Duodenal mucosa (tissue), 2 donors: ENCODE measurements at regions not wholly inside any gene's neighbourhood (a gene's known extent, or its start where the extent isn't known, plus 50 kb on each side); places are given as distances from the start of the nearest gene placed in this dataset.
"Not testable (repeated sequence)": the region's sequence is repeated elsewhere in the genome, so short reads cannot be mapped to it uniquely, and the experiment has no call there.

ENCODE experiments used
- H3K27ac ChIP-seq: one replicate; pipeline ENCODE4 v1.7.0; 2013; ENCODE audit warnings: low read depth, low read length
- H3K27me3 ChIP-seq, 2 donors: one replicate each; pipeline ENCODE4 v1.7.0; 2013; ENCODE audit warnings: low read length in 2 of 2, control low read depth in 1 of 2; ENCODE audit not compliant: insufficient read depth in 2 of 2, control insufficient read depth in 1 of 2
- H3K36me3 ChIP-seq, 2 donors: one replicate each; pipeline ENCODE4 v1.7.0; 2013; ENCODE audit warnings: low read length in 2 of 2, control low read depth in 1 of 2; ENCODE audit not compliant: insufficient read depth in 2 of 2, control insufficient read depth in 1 of 2
- H3K4me1 ChIP-seq, 2 donors: one replicate each; pipeline ENCODE4 v1.7.0; 2013; ENCODE audit warnings: low read length in 2 of 2, control low read depth in 1 of 2; ENCODE audit not compliant: insufficient read depth in 2 of 2, control insufficient read depth in 1 of 2
- H3K4me3 ChIP-seq, 2 donors: one replicate each; pipeline ENCODE4 v1.7.0; 2013; ENCODE audit warnings: low read length in 2 of 2, low read depth in 1 of 2
- H3K9ac ChIP-seq, 2 donors: one replicate each; pipeline ENCODE4 v1.7.0; 2013; ENCODE audit warnings: low read length in 2 of 2, low read depth in 1 of 2
- H3K9me3 ChIP-seq, 2 donors: one replicate each; pipeline ENCODE4 v1.7.0; 2013; ENCODE audit warnings: low read length in 2 of 2, control low read depth in 1 of 2; ENCODE audit not compliant: control insufficient read depth in 1 of 2

DNA sequence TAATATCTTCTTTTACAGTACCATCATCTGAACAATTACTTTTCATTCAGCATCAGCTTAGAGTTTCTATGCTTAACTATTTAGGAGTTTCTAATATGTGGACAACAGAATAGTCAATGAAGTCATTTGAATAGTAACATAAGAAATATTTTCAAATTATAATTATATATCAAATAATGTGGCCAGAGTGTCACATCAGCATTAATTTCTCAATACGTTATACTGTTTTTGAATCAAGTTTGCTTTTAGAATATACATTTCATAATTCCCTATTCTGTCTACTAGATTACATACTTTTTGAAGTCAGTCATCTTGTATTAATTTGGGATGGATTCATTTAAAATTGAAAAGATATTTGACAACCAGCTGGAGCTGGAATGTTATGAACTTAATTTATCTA, 677.4 kb upstream of the PABPC4L start:
- H3K4me3 ChIP-seq = no peak overlapping the region
- H3K9me3 ChIP-seq = peaks cover 3 to 4% of the 10 kb centered on the region in 2 donors
- no peaks in the 10 kb centered on the region for H3K4me1 ChIP-seq
- no peak overlapping the region for H3K27ac ChIP-seq
- H3K9ac ChIP-seq = no peak overlapping the region
- no peaks in the 10 kb centered on the region for H3K36me3 ChIP-seq
- H3K27me3 ChIP-seq = no peaks in the 10 kb centered on the region

DNA sequence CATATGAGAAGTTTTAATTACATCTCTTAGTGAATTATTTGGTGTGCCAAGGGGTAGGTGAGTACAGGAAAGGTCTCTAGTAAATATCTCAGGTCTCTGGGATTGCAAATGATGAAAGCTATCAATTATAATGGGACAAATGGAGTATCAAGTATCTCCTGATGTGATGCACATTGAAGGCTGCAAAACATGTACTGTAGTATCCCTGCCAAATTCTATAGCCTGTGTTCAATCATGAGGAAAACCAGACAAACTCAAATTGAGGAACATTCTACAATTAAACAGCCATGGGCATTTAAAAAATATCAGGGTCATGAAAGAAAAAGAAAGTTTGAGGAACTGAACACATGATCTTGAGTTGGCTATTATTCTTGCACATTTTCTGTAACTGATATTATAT, 665.4 kb upstream of the PABPC4L start:
- Histone ChIP-seq H3K27me3 (no peaks in the 10 kb centered on the region), H3K36me3 (no peaks in the 10 kb centered on the region), H3K4me1 (no peaks in the 10 kb centered on the region), H3K9me3 (no peaks in the 10 kb centered on the region), H3K4me3 (no peak overlapping the region), H3K27ac (no peak overlapping the region), H3K9ac (no peak overlapping the region)

DNA sequence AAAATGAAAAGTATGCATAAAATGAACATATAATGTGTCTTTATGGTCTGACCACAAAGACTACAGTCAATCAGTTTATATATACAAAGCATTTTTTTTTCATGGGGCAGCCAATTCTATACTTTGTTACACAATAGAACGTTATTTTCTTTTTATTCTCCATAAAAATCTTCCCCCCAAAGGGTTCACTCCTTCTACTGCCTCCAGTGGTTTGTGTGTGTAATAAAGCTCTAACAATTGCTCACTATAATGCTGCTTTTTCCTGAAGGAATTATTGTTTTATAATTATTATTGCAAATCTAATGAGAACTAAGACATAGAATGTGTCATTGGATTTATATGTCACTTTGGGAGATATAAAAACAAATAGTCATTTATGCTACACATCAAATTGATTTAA, 664.1 kb upstream of the PABPC4L start:
- Histone ChIP-seq H3K27me3 (no peaks in the 10 kb centered on the region), H3K9ac (no peak overlapping the region), H3K4me3 (no peak overlapping the region), H3K9me3 (no peaks in the 10 kb centered on the region), H3K36me3 (no peaks in the 10 kb centered on the region), H3K4me1 (no peaks in the 10 kb centered on the region), H3K27ac (no peak overlapping the region)

DNA sequence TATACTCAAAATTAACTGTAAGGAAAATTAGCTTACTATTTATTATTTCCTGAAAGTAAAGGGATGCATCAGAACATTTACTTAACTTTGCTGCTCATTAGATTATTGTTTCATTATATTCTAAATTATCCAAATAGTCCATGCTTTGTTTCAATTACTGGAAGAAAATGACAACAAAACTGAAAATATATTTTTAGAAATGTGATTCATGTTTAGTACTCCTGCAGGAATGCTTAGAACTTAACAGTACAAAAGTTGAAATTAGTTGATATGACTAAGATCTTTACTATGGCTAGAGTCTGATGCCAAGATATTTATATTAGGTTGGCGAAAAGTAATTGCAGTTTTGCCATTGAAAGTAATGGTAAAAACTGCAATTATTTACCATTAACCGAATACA, 660.5 kb upstream of the PABPC4L start:
- H3K9me3 ChIP-seq = no peaks in the 10 kb centered on the region
- no peak overlapping the region for H3K27ac ChIP-seq
- no peak overlapping the region for H3K4me3 ChIP-seq
- H3K36me3 ChIP-seq = no peaks in the 10 kb centered on the region
- no peak overlapping the region for H3K9ac ChIP-seq
- no peaks in the 10 kb centered on the region for H3K4me1 ChIP-seq
- H3K27me3 ChIP-seq = no peaks in the 10 kb centered on the region

DNA sequence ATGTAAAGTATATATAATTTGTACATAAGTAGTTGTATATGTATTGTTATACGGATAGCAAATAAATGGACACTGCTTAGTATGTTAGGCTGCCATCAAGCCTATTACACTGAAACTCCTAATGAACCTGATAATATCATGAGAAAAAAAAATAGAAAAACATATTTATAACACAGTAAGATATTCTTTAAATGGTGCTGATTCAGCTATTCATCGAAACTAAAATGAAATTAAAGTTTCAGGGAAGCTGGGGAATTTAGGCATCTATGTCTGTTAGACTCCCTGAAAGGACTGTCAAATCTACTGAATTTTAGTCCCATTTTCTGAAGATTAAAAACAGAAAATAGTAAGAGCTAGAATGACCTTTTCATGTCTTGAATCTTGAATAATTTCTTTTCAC, 647.1 kb upstream of the PABPC4L start:
- Histone ChIP-seq H3K36me3 (no peaks in the 10 kb centered on the region), H3K27ac (no peak overlapping the region), H3K9me3 (peaks cover 4% of the 10 kb centered on the region in 2 donors), H3K9ac (no peak overlapping the region), H3K27me3 (no peaks in the 10 kb centered on the region), H3K4me1 (no peaks in the 10 kb centered on the region), H3K4me3 (no peak overlapping the region)

DNA sequence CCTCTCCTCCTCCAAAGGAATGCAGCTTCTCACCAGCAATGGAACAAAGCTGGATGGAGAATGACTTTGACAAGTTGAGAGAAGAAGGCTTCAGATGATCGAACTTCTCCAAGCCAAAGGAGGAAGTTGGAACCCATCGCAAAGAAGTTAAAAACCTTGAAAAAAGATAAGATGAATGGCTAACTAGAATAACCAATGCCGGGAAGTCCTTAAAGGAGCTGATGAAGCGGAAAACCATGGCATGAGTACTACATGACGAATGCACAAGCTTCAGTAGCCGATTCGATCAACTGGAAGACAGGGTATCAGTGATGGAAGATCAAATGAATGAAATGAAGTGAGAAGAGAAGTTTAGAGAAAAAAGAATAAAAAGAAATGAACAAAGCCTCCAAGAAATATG, 629.2 kb upstream of the PABPC4L start:
- H3K27ac ChIP-seq, H3K9ac ChIP-seq, H3K4me3 ChIP-seq, H3K4me1 ChIP-seq, H3K9me3 ChIP-seq, H3K27me3 ChIP-seq, H3K36me3 ChIP-seq: not testable (repeated sequence)

DNA sequence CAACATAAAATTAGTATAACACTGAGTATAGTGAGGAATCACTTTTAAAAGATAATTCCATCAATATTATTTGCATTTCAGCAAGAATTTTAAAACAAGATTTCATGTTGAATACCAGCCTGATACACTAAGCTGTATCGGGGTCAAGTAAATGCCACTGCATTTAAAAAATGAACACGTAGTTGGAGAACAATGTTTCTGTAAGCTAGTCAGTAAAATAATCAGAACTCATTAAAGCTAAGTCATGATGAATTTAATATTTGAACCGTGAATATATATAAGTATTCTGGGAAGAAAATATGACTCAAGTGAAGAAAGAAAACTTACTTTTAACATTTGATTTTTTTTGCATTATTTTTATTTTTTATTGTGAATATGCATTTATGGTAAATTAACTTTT, 611.0 kb upstream of the PABPC4L start:
- Histone ChIP-seq H3K4me3 (no peak overlapping the region), H3K36me3 (no peaks in the 10 kb centered on the region), H3K9me3 (peaks cover 0 to 10% of the 10 kb centered on the region in 2 donors), H3K27ac (no peak overlapping the region), H3K4me1 (no peaks in the 10 kb centered on the region), H3K9ac (no peak overlapping the region), H3K27me3 (no peaks in the 10 kb centered on the region)

DNA sequence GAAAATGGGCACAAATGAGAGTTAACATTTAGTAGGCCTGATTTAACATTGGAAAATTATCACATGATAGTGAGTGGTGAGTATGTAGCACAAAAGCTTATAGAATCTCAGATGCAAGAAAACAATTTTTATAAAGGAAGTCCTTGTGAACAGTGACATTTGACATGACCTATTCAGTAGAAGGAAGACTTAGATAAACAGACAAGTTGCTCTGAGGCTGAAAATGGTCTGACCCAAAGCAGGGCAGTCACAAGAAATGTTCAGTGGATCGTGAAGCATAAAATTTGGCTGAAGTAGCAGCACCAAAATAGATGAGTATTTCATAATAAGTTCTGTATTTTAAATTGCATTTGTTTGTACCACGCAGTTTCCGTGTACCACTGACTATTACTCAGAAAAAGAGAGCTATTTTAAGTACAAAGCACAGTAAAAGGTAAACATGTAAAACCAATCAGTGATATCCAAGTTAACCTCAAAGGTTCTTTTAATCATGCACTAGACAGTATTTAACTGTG, 605.7 kb upstream of the PABPC4L start:
- no peaks in the 10 kb centered on the region for H3K27me3 ChIP-seq
- H3K36me3 ChIP-seq = no peaks in the 10 kb centered on the region
- H3K27ac ChIP-seq = no peak overlapping the region
- no peak overlapping the region for H3K9ac ChIP-seq
- no peaks in the 10 kb centered on the region for H3K9me3 ChIP-seq
- no peak overlapping the region for H3K4me3 ChIP-seq
- H3K4me1 ChIP-seq = no peaks in the 10 kb centered on the region

DNA sequence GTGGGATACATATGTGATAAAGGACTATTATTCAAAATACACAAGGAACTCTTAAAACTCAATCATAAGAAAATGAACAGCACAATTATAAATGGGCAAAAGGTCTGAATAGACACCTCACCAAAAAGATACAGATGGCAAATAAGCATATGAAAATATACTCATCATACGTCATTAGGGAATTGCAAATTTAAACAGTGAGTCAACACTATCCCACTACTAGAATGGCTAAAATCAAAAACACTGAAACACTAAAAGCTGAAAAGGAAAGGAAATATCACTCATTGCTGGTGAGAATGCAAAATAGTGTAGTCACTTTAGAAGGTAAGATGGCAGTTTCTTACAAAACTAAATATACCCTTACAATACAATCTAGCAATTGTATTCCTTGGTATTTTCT, 597.0 kb upstream of the PABPC4L start:
- Histone ChIP-seq H3K36me3 (no peaks in the 10 kb centered on the region), H3K9ac (no peak overlapping the region), H3K9me3 (peaks cover 0 to 3% of the 10 kb centered on the region in 2 donors), H3K27me3 (no peaks in the 10 kb centered on the region), H3K4me3 (no peak overlapping the region), H3K27ac (no peak overlapping the region), H3K4me1 (no peaks in the 10 kb centered on the region)

DNA sequence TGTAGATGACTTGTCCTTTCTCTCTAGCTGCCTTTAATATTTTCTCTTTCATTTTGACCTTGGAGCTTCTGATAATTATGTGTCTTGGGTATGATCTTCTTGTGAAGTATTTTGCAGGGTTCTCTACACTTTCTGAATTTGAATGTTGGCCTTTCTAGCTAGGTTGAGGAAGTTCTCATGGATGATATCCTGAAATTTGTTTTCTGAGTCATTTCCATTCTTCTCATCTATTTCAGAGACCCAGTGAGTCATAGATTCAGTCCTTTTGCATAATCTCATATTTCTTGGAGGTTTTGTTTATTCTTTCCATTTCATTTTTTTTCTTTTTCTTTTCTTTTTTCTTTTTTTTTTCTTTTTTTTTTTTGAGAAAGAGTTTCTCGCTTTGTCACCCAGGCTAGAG, 585.7 kb upstream of the PABPC4L start:
- no peak overlapping the region for H3K9ac ChIP-seq
- H3K4me1 ChIP-seq = no peaks in the 10 kb centered on the region
- no peak overlapping the region for H3K4me3 ChIP-seq
- no peaks in the 10 kb centered on the region for H3K36me3 ChIP-seq
- no peaks in the 10 kb centered on the region for H3K27me3 ChIP-seq
- peaks cover 6 to 7% of the 10 kb centered on the region in 2 donors for H3K9me3 ChIP-seq
- no peak overlapping the region for H3K27ac ChIP-seq

DNA sequence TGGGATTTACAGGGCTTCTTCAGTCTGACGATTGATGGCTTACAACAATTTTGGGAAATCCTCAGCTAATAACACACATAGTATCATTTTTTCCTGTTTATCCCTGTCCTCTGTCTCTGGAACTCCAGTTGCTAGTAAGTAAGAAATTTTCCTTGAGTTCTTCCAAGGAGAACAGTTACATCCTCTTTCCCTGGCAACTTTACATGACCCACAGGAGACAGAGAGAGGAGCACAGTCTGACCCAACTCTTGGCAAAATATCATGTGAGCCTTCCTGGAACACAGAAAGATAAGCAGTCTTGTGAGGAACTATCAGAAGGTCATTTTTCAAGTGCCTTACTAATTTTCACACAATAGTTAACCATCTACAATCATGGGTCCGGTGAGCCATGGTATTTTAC, 578.7 kb upstream of the PABPC4L start:
- no peaks in the 10 kb centered on the region for H3K4me1 ChIP-seq
- no peak overlapping the region for H3K9ac ChIP-seq

More for the DNA sequence above, 578.7 kb upstream of the PABPC4L start:
- Histone ChIP-seq H3K27me3 (no peaks in the 10 kb centered on the region), H3K9me3 (no peaks in the 10 kb centered on the region), H3K36me3 (no peaks in the 10 kb centered on the region), H3K4me3 (no peak overlapping the region), H3K27ac (no peak overlapping the region)
